Epithelial cell of proximal tubule (primary cell): ENCODE measurements at regions not wholly inside any gene's neighbourhood (a gene's known extent, or its start where the extent isn't known, plus 50 kb on each side); places are given as distances from the start of the nearest gene placed in this dataset.
A peak's percentile ranks its signal among the peaks of the same experiment; 100 is the strongest.
"Not testable (repeated sequence)": the region's sequence is repeated elsewhere in the genome, so short reads cannot be mapped to it uniquely, and the experiment has no call there.

Experiments used
- DNase-seq: peaks from one replicate; pipeline ENCODE4 v3.0.0-alpha.2; 2011; ENCODE audit warnings: low read depth
- H3K4me3 ChIP-seq: 2 replicates; pipeline ENCODE4 v1.5.1; 2011; ENCODE audit warnings: low read depth, mild to moderate bottlenecking, low read length
- TF ChIP-seq, protein P1 (sequence below): conservative IDR thresholded peaks from 2 replicates; pipeline ENCODE4 v1.5.1; 2012; ENCODE audit warnings: low read depth, mild to moderate bottlenecking, low read length

DNA sequence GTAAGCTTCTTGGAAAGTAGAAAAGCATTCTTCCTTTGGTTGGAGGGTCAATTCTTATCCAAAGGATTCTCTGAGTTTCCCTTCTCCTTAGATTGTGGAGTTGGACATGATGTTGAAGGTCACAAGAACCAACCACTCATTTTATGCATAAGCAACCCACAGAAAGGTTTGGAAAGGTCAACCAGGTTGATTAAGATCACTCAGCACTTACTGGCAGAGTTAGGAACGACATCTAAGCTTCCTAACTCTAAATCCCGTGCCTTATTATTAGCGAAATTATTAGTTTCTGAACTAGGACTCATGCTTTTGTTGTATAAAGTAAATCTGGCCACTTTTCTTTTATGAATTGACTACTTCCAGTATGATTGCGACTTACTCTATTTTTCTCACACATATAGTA is 137.0 kb upstream of the MINDY3 start:
- TF ChIP-seq, protein P1, sequence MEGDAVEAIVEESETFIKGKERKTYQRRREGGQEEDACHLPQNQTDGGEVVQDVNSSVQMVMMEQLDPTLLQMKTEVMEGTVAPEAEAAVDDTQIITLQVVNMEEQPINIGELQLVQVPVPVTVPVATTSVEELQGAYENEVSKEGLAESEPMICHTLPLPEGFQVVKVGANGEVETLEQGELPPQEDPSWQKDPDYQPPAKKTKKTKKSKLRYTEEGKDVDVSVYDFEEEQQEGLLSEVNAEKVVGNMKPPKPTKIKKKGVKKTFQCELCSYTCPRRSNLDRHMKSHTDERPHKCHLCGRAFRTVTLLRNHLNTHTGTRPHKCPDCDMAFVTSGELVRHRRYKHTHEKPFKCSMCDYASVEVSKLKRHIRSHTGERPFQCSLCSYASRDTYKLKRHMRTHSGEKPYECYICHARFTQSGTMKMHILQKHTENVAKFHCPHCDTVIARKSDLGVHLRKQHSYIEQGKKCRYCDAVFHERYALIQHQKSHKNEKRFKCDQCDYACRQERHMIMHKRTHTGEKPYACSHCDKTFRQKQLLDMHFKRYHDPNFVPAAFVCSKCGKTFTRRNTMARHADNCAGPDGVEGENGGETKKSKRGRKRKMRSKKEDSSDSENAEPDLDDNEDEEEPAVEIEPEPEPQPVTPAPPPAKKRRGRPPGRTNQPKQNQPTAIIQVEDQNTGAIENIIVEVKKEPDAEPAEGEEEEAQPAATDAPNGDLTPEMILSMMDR, result no peak
- no peak for DNase-seq

DNA sequence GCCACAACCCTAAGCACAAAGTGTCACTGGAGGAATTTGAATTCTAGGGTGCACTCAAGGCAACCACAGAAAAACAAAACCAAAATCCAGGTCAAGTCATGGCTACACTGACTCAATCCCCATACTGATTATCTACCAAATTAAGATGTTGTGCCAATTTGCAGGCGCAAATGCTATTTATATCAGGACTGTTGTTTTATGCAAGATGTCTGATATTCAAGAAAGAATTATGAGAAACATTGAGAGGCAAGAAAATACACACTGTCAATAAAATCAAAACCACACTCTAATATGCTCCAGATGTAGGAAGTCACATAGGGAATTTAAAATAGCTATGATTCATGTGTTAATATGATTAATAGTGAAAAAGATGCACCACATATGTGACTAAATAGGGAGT is 141.3 kb upstream of the MINDY3 start:
- TF ChIP-seq, protein P1, result no peak
- no peak for DNase-seq
- no peak overlapping the region for H3K4me3 ChIP-seq

More for the DNA sequence above, 137.0 kb upstream of the MINDY3 start:
- no peak overlapping the region for H3K4me3 ChIP-seq

DNA sequence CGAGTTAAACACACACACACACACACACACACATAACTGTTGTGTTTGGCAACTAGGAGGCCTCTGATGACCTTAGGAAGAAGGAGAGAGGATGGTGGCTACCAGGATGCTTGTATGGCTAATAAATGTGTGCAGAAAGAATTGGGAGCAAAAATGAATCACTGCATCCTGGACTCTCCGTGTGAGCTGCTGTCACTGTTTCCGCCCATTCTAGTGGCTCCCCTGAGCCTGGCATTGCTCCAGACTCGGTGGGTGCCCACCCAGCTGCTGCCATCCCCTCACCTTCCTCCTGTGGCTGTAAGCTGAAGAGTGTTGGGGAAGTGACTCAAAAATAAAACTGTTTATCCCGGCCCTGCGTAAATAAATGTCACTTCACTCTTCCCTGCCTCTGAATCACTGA is 149.5 kb upstream of the MINDY3 start:
- no peak for DNase-seq
- TF ChIP-seq, protein P1, result no peak
- no peak overlapping the region for H3K4me3 ChIP-seq

DNA sequence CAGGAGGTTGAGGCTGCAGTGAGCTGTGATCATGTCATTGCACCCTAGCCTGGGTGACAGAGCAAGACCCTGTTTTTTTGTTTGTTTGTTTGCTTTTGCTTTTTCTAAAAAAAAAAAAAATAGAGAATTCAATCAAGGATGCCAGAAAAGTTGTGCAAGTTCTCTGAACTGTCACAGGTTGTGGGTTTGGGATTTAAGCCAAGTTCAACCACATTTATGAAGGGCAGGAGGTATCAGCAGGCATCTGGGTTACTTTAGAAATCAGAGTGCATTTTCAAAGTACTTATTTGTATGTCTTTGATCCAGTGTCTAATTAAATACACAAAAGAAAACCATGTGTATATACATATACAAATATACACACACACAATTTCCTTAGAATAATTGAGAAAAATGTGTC is 151.2 kb upstream of the MINDY3 start:
- peak; percentile 22 for DNase-seq
- TF ChIP-seq, protein P1, result no peak
- no peak overlapping the region for H3K4me3 ChIP-seq

DNA sequence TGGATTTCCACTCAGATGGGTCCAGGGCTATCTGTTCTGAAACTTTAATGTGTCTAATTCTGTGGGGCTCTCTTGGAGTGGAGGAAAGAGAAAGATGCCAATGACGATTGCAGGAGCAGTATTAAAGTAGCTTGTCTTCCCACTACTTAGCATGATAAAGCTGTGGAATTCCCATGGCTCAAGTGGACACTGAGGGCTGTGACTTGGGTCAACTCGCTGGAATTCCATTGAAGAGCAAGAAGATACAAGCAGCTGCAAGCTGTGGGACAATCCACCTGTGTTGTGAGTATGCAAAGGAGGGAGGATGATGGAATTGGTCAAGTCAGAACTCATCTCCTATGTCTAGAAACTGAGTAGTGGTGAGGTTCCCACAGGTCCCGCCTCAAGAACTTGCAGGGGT is 154.2 kb upstream of the MINDY3 start:
- TF ChIP-seq, protein P1, result no peak
- DNase-seq, result no peak
- no peak overlapping the region for H3K4me3 ChIP-seq

DNA sequence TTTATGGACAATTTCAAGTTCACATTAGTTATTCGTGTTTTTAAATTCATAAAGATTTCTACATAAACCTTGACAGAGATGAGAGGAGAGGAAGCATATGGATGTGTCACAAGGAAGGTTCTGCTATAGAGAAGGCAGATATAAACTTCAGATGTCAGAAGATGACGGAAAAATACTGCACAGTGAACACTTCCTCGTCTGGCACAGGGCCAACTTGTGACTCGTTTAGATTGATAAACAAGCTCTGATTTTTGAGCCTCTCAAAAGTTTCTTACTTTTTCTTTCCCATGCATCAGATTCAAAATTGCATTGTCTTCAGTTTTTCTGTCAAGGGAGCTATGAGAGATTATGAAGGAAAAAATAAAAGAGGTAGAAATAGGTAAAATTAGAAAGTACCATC is 156.4 kb upstream of the MINDY3 start:
- DNase-seq, result no peak
- TF ChIP-seq, protein P1, result no peak
- no peak overlapping the region for H3K4me3 ChIP-seq

DNA sequence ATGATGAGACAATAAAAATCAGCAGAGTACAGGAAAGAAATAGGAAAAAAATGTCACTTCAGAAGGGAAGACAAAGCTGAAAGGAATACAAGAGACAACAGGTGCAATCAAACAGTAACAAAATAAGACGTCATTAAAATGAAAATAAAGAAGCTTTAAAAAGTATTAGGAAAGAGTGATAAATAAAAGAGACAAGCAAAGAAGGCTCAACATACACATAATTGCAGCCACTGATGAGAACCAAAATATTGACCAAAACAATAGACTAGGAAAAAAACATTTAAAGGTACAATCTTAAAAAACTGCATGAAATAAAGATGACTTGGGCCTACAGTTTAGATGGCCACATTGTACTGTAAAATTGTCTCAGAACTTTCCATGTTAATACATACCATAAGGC is 160.5 kb upstream of the MINDY3 start:
- no peak for DNase-seq
- no peak overlapping the region for H3K4me3 ChIP-seq
- TF ChIP-seq, protein P1, result no peak

DNA sequence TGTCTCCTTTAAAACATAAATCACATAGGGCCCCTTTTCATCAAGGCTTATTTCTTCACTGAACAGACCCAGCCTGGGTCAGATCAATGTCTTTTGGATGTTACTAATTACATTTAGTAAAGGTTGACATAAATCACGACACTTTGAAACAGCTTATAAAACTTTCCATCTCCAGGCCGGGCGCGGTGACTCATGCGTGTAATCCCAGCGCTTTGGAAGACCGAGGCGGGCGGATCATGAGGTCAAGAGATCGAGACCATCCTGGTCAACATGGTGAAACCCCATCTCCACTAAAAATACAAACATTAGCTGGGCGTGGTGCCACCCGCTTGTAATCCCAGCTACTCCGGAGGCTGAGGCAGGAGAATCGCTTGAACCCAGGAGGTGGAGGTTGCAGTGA is 166.5 kb upstream of the MINDY3 start:
- H3K4me3 ChIP-seq, DNase-seq: not testable (repeated sequence)
